D721Med (cell line): ENCODE measurements at regions not wholly inside any gene's neighbourhood (a gene's known extent, or its start where the extent isn't known, plus 50 kb on each side); places are given as distances from the start of the nearest gene placed in this dataset.

Source experiments
- DNase-seq: peaks from one replicate; pipeline ENCODE4 v3.0.0; 2011; ENCODE audit warnings: low spot score; ENCODE audit not compliant: insufficient read length
- FAIRE-seq: peaks from 2 replicates; lab custom pipeline; 2011; peaks lifted over from hg19 to GRCh38; lab: Jason Lieb, UNC
- TF ChIP-seq, protein P1 (sequence below): IDR thresholded peaks from 2 replicates; pipeline ENCODE4 v1.5.1; 2012; ENCODE audit warnings: mild to moderate bottlenecking, control low read depth; ENCODE audit not compliant: insufficient read depth; ENCODE audit errors: missing control alignments

DNA sequence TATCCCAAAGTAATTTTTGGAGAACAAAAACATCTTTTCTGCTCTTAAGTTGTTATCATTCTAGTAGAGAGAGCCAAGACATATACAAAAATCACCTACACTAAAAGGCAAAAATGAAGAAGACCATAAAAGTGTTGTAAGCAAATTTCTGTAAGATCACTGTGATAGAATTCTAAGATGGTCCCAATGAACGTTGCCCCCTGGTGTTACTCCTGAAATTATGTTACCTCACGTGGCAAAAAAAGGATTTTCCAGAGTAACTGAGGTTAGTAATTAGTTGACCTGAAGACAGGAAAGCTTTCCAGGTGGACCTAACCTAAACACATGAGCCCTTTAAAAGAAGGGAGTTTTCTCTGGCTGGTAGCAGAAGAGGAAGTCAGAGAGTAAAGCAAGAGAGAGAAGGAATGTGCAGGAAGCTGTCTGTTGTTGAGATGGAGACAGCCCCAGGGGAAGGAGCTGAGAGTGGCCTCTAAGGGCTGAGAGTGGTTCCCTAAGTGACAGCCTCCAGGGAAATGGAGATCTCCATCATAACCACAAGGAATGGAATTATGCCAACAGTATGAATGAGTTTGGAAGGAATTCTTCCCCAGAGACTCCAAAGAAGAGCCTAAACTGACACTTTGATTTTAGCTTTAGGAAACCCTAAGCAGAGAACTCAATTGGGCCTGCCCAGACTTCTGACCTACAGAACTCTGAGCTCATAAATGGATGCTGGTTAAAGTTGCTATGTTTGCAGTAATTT is 205.9 kb downstream of the CD47 start:
- FAIRE-seq (no peak), DNase-seq (no peak)
- TF ChIP-seq, protein P1, sequence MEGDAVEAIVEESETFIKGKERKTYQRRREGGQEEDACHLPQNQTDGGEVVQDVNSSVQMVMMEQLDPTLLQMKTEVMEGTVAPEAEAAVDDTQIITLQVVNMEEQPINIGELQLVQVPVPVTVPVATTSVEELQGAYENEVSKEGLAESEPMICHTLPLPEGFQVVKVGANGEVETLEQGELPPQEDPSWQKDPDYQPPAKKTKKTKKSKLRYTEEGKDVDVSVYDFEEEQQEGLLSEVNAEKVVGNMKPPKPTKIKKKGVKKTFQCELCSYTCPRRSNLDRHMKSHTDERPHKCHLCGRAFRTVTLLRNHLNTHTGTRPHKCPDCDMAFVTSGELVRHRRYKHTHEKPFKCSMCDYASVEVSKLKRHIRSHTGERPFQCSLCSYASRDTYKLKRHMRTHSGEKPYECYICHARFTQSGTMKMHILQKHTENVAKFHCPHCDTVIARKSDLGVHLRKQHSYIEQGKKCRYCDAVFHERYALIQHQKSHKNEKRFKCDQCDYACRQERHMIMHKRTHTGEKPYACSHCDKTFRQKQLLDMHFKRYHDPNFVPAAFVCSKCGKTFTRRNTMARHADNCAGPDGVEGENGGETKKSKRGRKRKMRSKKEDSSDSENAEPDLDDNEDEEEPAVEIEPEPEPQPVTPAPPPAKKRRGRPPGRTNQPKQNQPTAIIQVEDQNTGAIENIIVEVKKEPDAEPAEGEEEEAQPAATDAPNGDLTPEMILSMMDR, result peak; percentile 13

DNA sequence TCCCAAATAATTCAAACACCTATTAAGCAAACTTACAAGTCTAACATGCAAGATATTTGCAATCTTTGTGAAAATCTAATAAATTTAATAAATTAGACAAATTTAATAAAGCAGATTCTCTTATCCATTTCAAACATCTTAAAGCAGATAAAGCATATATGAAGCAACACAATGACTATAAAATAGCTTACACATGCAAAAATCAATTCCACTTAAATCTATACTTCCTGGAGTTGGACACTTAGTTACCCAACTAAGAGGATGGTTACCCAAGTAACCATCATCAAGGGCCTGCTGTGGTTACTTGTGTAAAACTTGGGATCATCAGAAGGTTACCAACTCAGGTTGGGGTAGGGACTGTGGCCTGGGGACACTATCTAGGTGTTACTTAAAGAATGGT is 206.8 kb downstream of the CD47 start:
- DNase-seq, result no peak
- TF ChIP-seq, protein P1, result no peak
- FAIRE-seq, result no peak

GRCh38 chr3:107882881-107883280 is 207.9 kb downstream of the CD47 start:
- no peak for DNase-seq
- TF ChIP-seq, protein P1, result no peak
- FAIRE-seq, result no peak

GRCh38 chr3:107882261-107882660 is 208.6 kb downstream of the CD47 start:
- TF ChIP-seq, protein P1, result no peak
- DNase-seq, result no peak
- FAIRE-seq, result no peak

GRCh38 chr3:107881509-107881908 is 209.3 kb downstream of the CD47 start:
- TF ChIP-seq, protein P1, result no peak
- DNase-seq, result no peak
- no peak for FAIRE-seq

- TF ChIP-seq, protein P1, result no peak
- no peak for FAIRE-seq
Measured at GRCh38 chr3:107880702-107881101, 210.1 kb downstream of the CD47 start.

GRCh38 chr3:107877936-107878335 is 212.9 kb downstream of the CD47 start:
- TF ChIP-seq, protein P1, result no peak
- DNase-seq (no peak), FAIRE-seq (no peak)

More at GRCh38 chr3:107880702-107881101, 210.1 kb downstream of the CD47 start:
- DNase-seq, result no peak
